ENCODE measurements at regions not wholly inside any gene's neighbourhood (a gene's known extent, or its start where the extent isn't known, plus 50 kb on each side); places are given as distances from the start of the nearest gene placed in this dataset.

DNA sequence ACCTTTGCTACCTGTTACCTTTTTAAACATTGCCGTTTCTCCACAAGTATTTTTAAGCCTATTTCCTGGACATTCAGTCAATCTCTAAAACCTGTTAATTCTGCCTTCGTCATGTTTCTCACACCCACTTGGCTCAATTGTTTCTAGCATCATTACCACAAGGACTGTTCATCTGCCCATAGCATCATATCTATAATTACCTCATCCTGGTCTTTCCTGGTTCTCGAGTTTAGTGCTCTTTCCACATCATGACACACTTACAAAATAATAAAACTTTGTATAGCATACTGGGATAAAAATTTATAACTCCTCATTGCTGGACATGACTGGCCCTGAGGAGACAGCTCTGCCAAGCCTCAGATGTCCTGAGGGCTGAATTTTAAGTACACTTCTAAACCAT lies 104.8 kb downstream of the CYB561 start:
- no peak for DNase-seq (ENCODE audit: low spot score)

DNA sequence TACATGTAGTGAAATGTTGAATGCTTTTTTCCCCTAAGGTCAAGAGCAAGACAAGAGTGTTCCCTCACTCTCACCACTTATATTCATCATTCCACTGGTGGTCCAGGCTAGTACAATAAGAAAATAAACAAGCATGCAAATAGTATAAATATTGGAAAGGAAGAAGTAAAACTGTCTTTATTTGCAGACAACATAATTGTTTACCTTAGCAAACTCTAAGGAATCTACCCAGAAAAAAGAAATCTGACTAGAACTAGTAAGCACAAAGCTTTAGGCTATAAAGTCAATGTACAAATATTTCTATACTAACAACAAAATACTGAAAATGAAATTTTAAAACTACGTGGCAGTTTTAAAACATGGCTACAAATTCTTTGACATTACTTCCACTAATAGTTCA lies 101.7 kb downstream of the CYB561 start:
- DNase-seq (ENCODE audit: low spot score): no peak

DNA sequence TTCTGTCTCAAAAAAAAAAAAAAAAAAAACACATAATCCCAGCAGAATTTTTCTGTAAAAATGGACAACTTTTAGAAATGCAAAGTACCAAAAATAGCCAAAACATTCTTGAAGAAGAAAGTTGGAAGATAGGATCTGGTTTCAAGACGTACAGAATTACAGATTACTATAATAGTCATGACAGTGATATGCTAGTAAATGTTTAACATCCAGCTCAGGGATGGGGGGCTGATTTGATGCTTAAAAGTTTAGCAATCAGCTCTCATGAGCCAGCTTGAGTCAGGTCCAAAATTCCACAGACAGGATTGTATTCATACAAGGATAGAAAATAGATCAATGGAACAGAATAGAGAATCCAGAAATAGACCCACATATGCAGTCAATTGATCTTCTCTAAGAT lies 100.5 kb downstream of the CYB561 start:
- DNase-seq (ENCODE audit: low spot score): no peak

DNA sequence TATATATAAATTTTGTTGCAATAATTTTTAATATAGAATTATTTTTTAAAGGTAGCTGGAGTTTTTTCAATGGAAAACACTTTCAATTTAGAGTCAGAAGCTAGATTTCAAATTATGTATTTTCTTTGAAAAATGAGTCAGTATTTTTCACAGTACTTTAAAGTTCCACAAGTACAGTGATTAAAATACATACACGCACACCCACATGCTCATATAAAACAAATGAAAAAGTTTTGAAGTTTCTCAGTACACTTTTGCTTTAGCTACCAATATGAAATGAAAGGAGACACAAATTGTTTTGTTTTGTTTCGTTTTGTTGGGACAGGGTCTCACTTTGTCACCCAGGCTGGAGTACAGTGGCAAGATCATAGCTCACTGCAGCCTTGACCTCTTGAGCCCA lies 98.6 kb downstream of the CYB561 start:
- DNase-seq (ENCODE audit: low spot score): no peak

DNA sequence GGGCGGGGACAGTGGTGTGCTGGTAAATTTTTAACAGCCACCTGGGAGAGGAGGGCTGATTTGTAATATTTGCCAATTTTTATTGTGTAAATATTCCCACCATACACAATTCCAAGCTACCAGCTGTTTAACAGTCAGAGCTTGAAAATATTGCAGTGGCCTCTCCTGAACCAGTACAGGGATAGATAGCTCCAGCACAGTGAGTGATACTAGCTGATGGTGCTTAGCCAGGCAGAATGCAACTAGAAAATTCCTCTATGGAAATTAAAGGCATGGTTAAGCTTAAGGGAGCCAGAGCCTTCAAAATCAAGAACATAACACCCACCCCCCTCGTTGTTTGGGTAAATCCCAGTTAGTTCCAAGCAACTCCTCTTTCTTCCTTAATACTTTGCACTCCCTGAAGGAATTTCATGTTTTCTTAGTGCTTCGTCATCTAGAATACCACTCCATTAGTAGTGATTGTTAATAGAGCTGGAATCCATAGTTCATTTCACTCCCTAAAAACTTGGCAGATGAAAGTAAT lies 96.6 kb downstream of the CYB561 start:
- DNase-seq (ENCODE audit: low spot score): no peak

DNA sequence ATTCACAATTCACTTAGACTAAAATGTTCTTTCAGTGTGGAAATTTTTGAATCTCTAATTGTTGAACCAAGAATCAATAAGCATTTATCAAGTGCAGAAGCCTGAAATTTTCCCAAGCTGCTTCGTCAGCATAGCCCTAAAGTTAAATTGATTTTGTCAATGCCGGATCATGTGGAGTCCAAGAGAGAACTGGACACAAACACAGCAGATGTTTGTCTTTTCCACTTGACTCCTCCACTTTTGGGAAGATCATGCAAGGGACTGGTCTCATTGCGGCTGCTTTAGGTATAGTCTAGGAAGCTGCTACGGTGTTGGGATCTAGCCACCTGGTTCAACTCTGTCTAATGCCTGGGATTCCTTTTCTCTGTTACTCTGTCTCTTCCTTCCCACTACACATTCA lies 95.7 kb downstream of the CYB561 start:
- no peak for DNase-seq (ENCODE audit: low spot score)

DNA sequence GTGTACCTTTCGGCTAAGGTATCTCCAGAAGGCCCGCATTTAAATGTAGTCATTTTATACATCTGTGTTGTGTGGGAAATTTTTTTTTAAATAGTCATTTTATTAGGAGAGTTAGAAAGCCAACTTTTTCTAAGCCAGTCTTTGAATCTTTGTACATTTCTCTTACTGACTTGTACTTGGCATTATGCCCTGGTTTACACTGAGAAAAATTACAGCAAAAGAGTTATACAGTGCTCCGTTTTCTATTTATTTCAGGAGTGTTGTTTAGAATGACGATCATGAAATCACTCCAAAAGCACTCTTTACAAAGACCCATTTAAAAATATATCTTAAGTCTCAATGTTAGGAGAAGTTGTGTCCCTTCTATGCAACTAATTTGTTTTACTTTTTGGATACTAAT lies 91.8 kb downstream of the CYB561 start:
- no peak for DNase-seq (ENCODE audit: low spot score)

DNA sequence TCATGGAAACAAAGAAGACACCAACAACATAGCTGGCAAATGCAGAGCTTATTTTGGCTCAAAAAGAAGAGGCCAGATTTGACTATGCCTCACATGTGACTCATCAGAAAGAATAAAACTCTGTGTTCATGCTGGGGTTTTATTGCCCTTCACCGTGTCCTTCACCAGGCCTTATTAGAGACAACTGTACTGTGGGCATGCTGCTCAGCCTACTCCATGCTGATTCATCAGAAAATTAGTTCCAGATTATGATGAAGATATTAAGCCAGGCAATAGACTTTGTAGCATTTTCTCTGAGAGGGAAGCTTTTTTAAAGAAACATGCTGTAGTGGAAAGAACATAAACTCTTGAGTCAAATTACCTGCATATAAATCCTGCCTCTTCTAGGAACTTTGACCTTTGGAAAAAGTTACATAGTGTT lies 89.8 kb downstream of the CYB561 start:
- DNase-seq (ENCODE audit: low spot score): peak; percentile 69

DNA sequence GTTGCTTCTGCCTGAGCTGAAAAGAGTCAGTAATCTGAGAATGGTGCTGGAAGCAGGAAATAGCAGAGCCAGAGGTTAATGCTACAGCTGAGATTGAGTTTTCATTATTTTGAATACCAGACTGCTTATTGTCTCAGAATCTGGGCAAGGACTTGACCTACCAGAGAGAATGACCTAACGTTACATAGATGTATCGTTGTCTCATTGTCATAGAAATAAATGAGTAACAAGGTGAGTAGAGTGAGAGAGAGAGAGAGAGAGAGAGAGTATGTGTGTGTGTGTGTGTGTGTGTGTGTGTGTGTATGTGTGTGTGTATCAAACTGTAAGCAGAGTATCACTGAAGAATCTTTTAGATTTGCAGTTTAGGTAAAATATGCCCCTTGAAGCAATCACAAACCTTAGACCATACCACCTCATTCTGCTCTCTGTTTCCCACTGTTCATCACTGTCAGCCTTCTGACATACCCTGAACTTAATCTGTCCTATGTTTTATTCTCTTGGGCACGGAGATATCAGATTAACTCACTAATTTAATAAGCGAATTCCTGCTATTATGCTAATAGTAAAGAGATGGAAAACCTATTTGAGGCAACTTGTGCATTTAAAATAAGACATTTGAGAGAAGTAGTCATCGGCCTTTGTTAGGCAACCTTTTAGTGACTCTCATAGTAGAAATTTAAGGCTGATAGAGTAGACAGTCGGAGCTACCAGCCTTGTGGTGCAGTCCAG lies 87.8 kb downstream of the CYB561 start:
- peak; percentile 33 for DNase-seq (ENCODE audit: low spot score)

DNA sequence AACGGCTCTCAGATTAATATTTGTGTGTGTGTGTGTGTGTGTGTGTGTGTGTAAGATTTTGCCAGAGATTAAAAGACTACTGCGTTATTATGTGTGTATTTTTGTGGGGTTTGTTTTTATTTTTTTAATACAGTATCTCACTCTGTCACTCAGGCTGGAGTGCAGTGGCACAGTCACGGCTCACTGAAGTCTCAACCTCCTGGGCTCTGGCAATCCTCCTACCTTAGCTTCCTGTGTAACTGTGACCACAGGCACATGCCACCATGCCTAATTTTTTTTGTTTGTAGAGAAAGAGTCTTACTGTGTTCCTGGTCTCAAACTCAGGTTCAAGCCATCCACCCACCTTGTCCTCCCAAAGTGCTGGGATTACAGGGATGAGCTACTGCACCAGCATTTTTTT lies 87.2 kb downstream of the CYB561 start:
- DNase-seq (ENCODE audit: low spot score): no peak

DNA sequence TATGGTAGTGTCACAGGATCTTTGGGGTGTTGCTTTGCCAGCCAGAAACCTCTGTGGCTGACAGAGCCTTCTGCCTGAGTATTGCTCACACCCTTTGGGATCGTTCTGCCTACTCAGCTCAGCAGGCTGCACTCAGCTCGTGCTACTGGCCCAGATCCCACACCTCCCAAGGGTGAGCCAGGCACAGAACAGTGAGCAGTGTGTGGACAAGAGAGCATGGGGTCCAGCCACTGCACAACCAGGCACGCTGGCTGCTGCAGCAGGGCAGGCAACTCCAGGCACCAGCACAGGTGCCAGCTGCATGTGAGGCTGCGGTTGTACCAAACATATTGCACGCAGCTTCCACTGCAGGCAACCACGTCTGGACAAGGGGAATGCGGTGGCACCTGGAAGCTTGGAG lies 84.9 kb downstream of the CYB561 start:
- DNase-seq (ENCODE audit: low spot score): no peak

DNA sequence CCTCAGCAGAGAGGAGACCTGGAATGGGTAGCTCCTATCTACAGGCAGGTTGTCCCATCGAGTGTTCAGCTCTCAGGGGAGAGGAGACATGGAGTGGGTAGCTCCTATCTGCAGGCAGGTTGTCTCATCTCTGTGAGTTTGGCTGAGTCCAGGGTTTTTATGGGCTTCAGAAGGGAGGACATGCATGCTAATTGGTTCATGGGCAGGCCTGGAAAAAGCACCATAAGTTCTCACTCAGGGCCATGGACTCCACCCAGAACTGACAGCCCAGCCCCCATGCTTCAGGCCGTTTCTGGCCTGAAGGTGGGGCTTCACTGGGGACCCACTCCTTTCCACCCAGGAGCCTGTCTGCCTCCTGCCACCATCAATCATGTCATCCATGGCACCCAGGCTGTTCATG lies 84.0 kb downstream of the CYB561 start:
- no peak for DNase-seq (ENCODE audit: low spot score)

DNA sequence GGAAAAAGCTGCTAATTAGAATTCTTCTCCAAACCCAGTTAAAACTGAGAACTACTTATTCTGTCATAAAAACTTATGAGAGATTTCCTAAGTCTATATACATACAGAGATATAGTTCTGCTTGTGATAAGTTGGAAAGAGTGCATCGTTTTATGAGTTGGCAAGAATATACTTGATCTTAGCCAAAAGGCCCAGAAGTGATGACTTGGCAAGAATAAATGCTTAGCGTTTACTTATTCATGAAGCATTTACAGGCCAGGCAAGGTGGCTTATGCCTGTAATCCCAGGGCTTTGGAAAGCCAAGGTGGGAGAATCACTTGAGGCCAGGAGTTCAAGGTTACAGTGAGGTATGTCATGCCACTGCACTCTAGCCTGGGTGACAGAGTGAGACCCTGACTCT lies 81.7 kb downstream of the CYB561 start:
- no peak for DNase-seq (ENCODE audit: low spot score)

DNA sequence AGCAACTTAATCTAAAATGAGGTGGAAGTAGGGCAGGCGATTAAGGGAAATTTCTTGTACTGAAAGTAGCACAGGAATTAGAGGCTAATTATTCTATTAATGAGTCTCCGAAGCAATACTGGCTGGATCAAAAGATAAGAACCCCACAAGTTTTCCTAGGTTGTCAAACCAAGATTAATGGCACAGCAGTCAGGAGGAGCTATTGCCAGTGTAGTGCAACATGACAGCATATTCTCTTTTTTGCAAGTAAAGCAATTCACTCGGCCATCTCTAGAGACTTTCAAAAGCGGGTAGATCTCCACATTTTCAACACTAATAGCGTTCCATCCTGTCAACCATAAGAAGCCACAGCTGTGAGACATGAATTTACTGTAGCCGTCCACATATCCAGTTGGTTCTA lies 81.2 kb downstream of the CYB561 start:
- DNase-seq (ENCODE audit: low spot score): no peak

DNA sequence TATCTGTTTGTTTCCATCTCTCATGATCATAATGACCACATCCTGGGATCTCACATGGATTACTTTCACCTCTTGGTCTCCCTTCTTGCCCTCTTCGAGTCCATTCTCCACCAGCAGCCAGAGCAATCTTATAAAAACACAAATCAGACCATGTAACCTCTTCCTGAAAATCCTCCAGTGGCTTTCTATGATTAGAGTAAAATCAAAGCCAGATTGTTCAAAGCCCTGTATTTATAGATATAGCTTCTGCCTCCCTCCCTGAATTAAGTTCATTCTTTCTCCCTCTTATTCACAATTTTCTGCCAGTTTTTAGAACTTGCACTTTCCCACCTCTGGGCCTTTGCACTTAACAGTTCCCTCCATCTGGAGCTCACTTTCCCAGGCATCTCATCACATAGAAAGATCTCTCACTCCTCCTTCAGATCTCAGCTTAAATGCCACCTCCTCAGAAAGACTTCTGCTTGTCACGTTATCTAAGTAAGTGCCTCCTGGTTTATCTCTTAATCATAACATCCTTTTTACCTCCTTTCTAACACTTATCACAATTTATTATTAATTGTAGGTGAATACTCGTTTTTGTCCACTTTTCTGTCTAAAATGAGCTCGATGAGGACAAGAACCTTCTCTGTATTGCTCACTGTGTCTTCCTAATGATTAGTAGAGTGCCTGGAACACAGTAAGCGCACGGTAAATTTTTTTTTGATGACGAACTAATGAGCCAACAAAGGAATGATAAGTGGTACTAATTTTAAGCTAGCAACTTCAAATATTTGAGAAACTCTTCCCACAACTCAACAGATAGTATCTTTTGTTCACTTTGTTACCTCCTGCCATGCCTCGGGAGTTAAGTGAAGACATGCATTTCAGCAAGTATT lies 80.5 kb downstream of the CYB561 start:
- DNase-seq (ENCODE audit: low spot score): no peak

DNA sequence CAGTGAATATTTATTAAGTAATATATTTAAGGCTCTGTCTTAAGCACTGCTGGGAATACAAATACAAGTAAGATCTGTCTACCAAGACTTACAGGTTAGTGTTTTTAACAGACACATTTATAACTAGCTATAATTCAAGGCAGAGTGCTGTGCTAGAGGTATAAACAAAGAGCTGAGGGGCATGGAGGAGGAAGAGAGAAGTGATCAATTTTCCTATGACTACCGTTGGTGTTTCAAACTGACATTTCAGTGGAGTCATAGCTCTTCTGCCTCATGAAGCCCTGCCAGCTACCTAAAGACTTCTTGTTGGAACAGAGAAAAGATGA lies 79.9 kb downstream of the CYB561 start:
- DNase-seq (ENCODE audit: low spot score): no peak

DNA sequence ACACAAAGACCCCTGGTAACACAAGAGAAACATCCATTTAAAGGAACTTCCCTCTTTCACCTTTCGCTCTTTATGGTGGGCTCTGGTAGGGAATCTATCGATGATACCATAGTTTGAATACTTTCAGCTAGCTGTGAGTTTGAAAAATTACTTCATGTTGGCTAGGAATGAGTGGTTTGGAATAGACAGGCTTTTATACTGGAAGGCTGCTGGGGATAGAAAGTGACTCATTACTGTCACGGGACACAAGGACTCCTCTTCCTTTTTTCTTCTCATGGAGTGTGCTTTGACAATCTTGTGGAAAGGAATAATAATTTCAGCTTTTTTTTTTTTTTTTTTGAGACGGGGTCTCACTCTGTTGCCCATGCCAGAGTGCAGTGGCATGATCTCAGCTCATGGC lies 76.9 kb downstream of the CYB561 start:
- DNase-seq (ENCODE audit: low spot score): no peak

DNA sequence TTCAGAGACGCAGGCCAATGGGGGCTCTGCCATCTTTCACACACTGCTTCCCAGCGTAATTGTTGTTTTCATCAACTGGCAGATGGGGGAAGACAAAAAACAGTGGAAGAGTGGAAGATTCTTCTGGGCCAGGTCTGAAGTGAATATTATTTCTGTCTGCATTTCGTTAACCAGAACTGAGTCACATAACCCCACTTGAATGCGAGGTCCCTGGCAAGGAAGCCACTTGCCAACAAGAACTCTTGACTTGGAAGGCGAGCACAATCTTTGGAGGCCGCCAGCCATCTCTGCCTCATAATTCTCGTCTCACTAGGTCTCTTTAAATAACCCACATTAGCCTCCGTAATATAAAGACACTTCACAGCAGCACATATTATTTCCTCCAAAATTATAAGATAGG lies 75.4 kb downstream of the CYB561 start:
- DNase-seq (ENCODE audit: low spot score): no peak

DNA sequence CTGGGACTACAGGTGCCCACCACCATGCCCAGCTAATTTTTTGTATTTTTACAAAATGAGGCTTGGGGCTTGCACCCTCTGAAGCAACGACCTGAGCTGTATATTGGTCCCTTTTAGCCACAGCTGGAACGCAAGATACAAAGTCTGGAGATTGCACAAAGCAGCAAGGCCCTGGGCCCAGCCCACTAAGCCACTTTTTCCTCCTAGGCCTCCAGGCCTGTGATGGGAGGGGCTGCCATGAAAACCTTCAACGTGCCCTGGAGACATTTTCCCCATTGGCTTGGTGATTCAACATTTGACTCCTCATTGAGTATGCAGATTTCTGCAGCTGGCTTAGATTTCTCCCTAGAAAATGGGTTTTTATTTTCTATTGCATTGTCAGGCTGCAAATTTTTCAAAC lies 69.2 kb downstream of the CYB561 start:
- DNase-seq (ENCODE audit: low spot score): no peak

DNA sequence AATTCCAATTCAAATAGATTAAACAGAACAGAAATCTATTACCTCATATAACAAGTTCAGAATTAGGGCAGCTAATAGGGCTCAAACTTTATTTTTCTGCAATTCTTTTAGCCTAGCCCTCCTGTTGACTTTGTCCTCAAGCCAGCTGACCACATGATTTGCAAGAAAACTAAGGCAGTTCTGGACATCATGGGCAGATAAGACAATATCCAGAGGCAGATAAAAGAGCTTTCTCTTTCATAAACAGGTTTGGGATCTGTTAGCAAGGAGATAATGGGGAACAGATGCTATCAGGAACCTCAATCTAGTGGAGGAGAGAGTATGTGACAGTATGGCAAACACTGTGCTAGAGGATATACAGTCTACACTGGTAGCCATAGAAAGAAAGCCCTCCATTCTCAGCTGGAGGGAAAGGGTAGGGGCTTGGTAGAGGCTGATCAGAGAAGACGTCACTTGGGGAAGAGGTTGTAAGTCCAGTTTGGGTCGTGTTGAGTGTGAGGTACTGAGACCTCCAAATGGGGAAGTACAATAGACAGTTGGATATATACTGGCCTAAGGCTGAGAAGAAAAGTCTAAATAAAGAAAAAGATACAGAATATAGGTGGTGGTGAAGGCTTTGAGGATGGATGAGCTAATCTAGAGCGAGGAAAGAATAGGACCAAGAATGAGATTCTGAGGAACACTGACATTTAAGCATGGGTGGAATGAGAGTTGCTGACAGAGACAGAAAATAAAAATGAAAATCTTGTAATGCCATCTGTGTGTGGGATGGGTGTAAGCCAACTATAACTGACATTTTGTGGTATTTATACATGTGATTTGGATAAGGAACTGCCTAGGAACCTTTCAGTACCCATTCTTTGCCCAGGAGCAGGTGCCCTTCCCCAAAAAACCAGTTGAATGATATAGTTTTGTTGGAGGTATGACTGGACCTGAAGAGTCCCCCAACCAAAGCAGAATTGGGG lies 67.4 kb downstream of the CYB561 start:
- DNase-seq (ENCODE audit: low spot score): no peak

DNA sequence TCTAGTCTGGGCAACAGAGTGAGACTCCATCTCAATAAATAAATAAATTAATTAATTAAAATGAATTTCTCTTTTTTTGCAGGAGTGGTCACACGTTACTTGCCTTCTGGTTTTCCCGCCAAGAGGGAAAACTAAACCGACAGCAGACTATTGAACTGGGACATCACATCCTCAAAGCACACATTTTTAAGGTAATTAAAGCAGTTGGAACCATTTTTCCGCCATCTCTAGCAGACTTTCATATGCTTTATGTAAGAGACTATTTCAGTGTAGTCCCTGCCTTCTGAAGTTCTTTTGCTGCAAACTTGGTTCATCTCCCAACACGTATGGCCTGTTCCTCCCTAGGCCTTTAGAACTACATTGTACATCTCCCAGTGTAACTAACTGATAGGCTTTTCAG lies 66.5 kb downstream of the CYB561 start:
- DNase-seq (ENCODE audit: low spot score): no peak

DNA sequence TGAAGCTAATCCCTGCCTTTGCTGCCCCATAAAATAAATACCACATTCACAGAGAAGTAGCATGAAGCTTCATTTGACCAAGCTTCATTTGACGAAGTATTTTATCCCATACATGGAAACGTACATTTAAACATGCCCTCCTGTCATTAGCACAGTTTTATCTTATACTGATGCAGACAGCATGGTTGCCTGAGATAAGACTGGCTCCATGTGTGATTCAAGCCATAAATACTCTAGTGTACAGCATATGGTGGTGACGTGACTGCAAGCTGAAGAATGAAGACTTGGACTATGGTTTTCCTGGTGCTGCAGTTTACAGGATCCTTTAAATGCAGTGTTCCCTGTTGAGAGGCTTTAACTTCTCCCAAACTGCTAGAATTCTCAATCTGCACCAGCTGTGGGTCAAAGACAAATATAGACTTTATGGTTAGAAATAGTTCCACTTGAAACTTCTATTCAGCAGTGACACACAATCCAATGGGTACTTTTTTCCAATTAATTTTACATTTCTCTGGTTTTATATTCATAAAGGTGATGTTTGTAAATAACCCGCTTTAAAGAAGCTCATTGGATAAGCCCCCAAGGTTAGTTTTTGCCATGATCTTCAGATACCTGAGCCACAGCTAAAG lies 64.9 kb downstream of the CYB561 start:
- no peak for DNase-seq (ENCODE audit: low spot score)
